OCI-LY3 (cell line): ENCODE measurements at regions not wholly inside any gene's neighbourhood (a gene's known extent, or its start where the extent isn't known, plus 50 kb on each side); places are given as distances from the start of the nearest gene placed in this dataset.

Source experiments
- H2AFZ ChIP-seq: fragments of 200-600, 300-600 bp; shearing (Covaris generic); 2 replicates; pipeline ENCODE4 v1.6.0; 2014; ENCODE audit warnings: antibody characterized with exemption, low read depth, low read length
- H3K27ac ChIP-seq: fragments of 200-600, 300-600 bp; sonication (generic); 2 replicates; pipeline ENCODE4 v1.5.1; 2014; ENCODE audit warnings: mild to moderate bottlenecking, low read length, moderate library complexity, mixed read lengths
- H3K27me3 ChIP-seq: fragments of 200-600, 300-600 bp; sonication (generic); 2 replicates; pipeline ENCODE4 v1.6.1; 2014; ENCODE audit warnings: low read depth, low read length, mixed read lengths
- H3K36me3 ChIP-seq: fragments of 200-600, 300-600 bp; sonication (generic); replicated peaks from 2 replicates; pipeline ENCODE3; 2014; ENCODE audit warnings: low read depth, low read length, mixed read lengths
- H3K4me1 ChIP-seq: fragments of 300-600, 200-600 bp; sonication (generic); 2 replicates; pipeline ENCODE4 v1.6.1; 2014; ENCODE audit warnings: low read length, mixed read lengths
- H3K4me2 ChIP-seq: fragments of 200-600, 300-600 bp; sonication (generic); 2 replicates; pipeline ENCODE4 v1.6.1; 2014; ENCODE audit warnings: low read length, mixed read lengths
- H3K4me3 ChIP-seq: fragments of 300-600, 200-600 bp; sonication (generic); 2 replicates; pipeline ENCODE4 v1.5.1; 2014; ENCODE audit warnings: antibody characterized with exemption, mild to moderate bottlenecking, low read length, moderate library complexity
- H3K79me2 ChIP-seq: fragments of 300-600, 200-600 bp; shearing (Covaris generic); 2 replicates; pipeline ENCODE4 v1.6.1; 2014; ENCODE audit warnings: mild to moderate bottlenecking, low read length, mixed read lengths
- H3K9ac ChIP-seq: fragments of 300-600, 200-600 bp; shearing (Covaris generic); 2 replicates; pipeline ENCODE4 v1.6.0; 2014; ENCODE audit warnings: mild to moderate bottlenecking, low read length, moderate library complexity
- H3K9me3 ChIP-seq: fragments of 200-600, 300-600 bp; shearing (Covaris generic); 2 replicates; pipeline ENCODE4 v1.6.1; 2014; ENCODE audit warnings: low read length, mixed read lengths; ENCODE audit not compliant: insufficient read depth
- H4K20me1 ChIP-seq: fragments of 200-600, 300-600 bp; sonication (generic); 2 replicates; pipeline ENCODE4 v1.6.1; 2016; ENCODE audit warnings: low read length, mixed read lengths; ENCODE audit not compliant: insufficient read depth
- EZH2phosphoT487 ChIP-seq: fragments of 200-600 bp; shearing (Covaris generic); IDR thresholded peaks from 2 replicates; pipeline ENCODE4 v1.6.1; 2018; ENCODE audit warnings: antibody characterized with exemption, mixed run types, low read depth
- TF ChIP-seq, protein P1 (sequence below): fragments of 200-600, 300-600 bp; sonication (generic); IDR thresholded peaks from 2 replicates; pipeline ENCODE4 v1.5.1; 2014; ENCODE audit warnings: antibody characterized with exemption, low read length, low read depth

DNA sequence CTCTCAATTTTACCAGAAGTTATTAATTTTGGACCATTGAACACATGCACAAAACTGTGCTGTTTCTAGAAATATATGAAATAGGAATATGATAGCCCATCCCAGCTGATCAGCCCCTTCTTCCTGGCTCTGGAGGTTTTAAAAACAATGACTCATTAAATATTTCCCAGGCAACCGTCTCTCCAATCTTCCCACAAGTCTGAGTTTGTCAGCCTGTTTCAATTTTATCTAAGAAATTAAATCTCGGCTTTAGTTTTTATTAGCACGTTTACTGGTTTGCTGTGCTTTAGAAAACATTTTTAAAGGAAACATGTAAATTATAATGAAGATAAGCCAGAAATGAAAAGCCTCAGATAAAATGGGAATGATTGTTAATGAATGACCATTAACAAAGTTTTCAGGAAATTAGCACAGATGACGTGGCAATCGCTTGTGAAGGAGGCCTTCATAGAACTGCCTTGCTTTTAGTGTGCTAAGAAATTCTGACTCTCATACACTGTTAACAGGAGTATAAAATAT is 89.3 kb upstream of the RAP1B start:
- H3K36me3 ChIP-seq, result no peaks in the 10 kb centered on the region
- TF ChIP-seq, protein P1, sequence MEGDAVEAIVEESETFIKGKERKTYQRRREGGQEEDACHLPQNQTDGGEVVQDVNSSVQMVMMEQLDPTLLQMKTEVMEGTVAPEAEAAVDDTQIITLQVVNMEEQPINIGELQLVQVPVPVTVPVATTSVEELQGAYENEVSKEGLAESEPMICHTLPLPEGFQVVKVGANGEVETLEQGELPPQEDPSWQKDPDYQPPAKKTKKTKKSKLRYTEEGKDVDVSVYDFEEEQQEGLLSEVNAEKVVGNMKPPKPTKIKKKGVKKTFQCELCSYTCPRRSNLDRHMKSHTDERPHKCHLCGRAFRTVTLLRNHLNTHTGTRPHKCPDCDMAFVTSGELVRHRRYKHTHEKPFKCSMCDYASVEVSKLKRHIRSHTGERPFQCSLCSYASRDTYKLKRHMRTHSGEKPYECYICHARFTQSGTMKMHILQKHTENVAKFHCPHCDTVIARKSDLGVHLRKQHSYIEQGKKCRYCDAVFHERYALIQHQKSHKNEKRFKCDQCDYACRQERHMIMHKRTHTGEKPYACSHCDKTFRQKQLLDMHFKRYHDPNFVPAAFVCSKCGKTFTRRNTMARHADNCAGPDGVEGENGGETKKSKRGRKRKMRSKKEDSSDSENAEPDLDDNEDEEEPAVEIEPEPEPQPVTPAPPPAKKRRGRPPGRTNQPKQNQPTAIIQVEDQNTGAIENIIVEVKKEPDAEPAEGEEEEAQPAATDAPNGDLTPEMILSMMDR, result no peak
- TF ChIP-seq EZH2phosphoT487, result no peak
- H2AFZ ChIP-seq, result no peak overlapping the region
- no peak overlapping the region for H3K9ac ChIP-seq
- 0 out of 2 replicates have a peak, but pooled peaks cover 3% of the 10 kb centered on the region for H3K27me3 ChIP-seq
- no peak overlapping the region for H3K4me2 ChIP-seq
- no peaks in the 10 kb centered on the region for H3K79me2 ChIP-seq
- no peak overlapping the region for H3K27ac ChIP-seq
- no peaks in the 10 kb centered on the region for H4K20me1 ChIP-seq
- peaks cover 4% of the 10 kb centered on the region; the same call in 1 of the 2 replicates for H3K9me3 ChIP-seq
- peaks cover 7% of the 10 kb centered on the region; the same call in 1 of the 2 replicates for H3K4me1 ChIP-seq
- no peak overlapping the region for H3K4me3 ChIP-seq

DNA sequence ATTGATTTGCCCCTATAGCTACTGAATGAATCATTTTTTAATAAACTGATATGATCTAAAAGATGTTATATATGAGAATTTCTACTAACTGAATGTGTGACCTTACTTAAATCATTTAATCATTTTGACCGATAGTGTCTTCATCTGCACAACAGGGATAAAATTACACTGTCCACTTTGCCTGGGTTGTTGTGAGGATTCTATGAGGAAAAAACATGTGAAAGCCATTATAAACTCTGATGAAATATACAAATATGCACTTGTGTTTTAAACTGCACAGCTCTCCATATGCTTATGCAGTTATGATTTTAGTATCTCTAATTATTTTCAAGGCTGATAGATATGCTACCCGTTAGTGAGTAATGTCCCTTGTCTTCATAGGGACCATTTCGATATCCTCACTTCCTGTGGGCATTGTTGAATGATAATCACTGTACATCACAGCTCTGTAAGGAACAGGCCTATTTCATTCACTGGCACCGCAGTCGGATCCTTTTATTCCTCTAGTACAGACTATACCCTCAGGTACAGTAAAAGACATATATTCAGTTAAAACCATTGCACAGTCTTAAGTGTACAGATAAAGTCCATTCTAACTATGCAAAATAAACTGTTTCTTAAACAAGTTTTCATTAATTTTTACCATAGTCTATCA is 88.7 kb upstream of the RAP1B start:
- no peak overlapping the region for H3K4me2 ChIP-seq
- peaks cover 4% of the 10 kb centered on the region; the same call in 1 of the 2 replicates for H3K9me3 ChIP-seq
- no peaks in the 10 kb centered on the region for H3K79me2 ChIP-seq
- H3K27ac ChIP-seq, result no peak overlapping the region
- no peak overlapping the region for H3K9ac ChIP-seq
- H4K20me1 ChIP-seq, result no peaks in the 10 kb centered on the region
- H2AFZ ChIP-seq, result no peak overlapping the region
- no peak overlapping the region for H3K4me3 ChIP-seq
- H3K36me3 ChIP-seq, result no peaks in the 10 kb centered on the region
- 0 out of 2 replicates have a peak, but pooled peaks cover under 1% of the 10 kb centered on the region for H3K27me3 ChIP-seq
- TF ChIP-seq EZH2phosphoT487, result no peak
- TF ChIP-seq, protein P1, result no peak
- H3K4me1 ChIP-seq, result peaks cover 7% of the 10 kb centered on the region; the same call in 1 of the 2 replicates

DNA sequence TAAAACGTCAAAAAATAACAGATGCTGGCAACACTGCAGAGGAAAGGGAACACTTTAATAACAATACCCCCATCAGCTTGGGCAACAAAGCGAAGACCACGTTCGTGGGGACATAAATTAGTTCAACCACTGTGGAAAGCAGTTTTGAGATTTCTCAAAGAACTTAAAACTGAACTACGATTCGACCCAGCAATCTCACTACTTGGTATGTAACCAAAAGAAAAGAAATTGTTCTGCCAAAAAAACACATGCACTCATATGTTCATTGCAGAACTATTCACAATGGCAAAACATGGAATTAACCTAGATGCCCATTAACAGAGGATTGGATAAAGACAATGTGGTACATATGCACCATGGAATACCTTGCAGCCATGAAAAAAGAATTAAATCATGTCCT is 81.2 kb upstream of the RAP1B start:
- no peaks in the 10 kb centered on the region for H3K79me2 ChIP-seq
- H3K9ac ChIP-seq, result no peak overlapping the region
- H3K27ac ChIP-seq, result no peak overlapping the region
- H3K27me3 ChIP-seq, result no peaks in the 10 kb centered on the region
- peaks cover 4% of the 10 kb centered on the region; the same call in 1 of the 2 replicates for H3K9me3 ChIP-seq
- H3K4me1 ChIP-seq, result no peaks in the 10 kb centered on the region
- H4K20me1 ChIP-seq, result no peaks in the 10 kb centered on the region
- TF ChIP-seq, protein P1, result no peak
- TF ChIP-seq EZH2phosphoT487, result no peak
- no peaks in the 10 kb centered on the region for H3K36me3 ChIP-seq
- H3K4me2 ChIP-seq, result no peak overlapping the region
- no peak overlapping the region for H3K4me3 ChIP-seq
- H2AFZ ChIP-seq, result no peak overlapping the region

DNA sequence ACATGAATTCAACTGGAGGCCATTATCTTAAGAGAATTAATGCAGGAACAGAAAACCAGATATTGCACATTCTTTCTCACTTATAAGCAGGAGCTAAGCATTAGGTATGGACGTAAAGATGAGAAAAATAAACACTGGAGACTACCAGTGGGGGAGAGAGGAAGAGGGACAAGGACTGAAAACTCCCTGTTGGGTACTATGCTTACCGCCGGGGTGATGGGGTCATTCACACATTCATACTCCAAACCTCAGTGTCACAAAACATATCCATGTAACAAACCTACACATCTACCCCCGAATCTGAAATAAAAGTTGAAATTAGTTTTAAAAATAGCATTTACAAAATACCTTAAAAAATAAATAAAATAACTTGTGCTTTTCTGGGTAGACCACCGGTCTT is 80.8 kb upstream of the RAP1B start:
- H3K9ac ChIP-seq, result no peak overlapping the region
- no peak overlapping the region for H3K4me3 ChIP-seq
- no peaks in the 10 kb centered on the region for H3K36me3 ChIP-seq
- no peaks in the 10 kb centered on the region for H3K79me2 ChIP-seq
- no peak overlapping the region for H3K4me2 ChIP-seq
- no peak for TF ChIP-seq EZH2phosphoT487
- TF ChIP-seq, protein P1, result no peak
- H4K20me1 ChIP-seq, result no peaks in the 10 kb centered on the region
- H3K27ac ChIP-seq, result no peak overlapping the region
- no peaks in the 10 kb centered on the region for H3K27me3 ChIP-seq
- no peaks in the 10 kb centered on the region for H3K4me1 ChIP-seq
- peaks cover 3% of the 10 kb centered on the region; the same call in 1 of the 2 replicates for H3K9me3 ChIP-seq
- H2AFZ ChIP-seq, result no peak overlapping the region
